COLO829 (cell line): ENCODE measurements at regions not wholly inside any gene's neighbourhood (a gene's known extent, or its start where the extent isn't known, plus 50 kb on each side); places are given as distances from the start of the nearest gene placed in this dataset.
A peak's percentile ranks its signal among the peaks of the same experiment; 100 is the strongest.

Experiments used
- DNase-seq: peaks from one replicate; pipeline ENCODE4 v3.0.0; 2012; ENCODE audit warnings: low spot score

- no peak for DNase-seq
Measured at GRCh38 chrX:45385757-45386156, 185.1 kb upstream of the DIPK2B start.

- DNase-seq: no peak
Measured at GRCh38 chrX:45381841-45382240, 181.2 kb upstream of the DIPK2B start.

GRCh38 chrX:45381366-45381765 lies 180.7 kb upstream of the DIPK2B start:
- no peak for DNase-seq

GRCh38 chrX:45379236-45379635 lies 178.6 kb upstream of the DIPK2B start:
- no peak for DNase-seq

- no peak for DNase-seq
Measured at GRCh38 chrX:45372151-45372550, 171.5 kb upstream of the DIPK2B start.

- DNase-seq: no peak
Measured at GRCh38 chrX:45368705-45369104, 168.0 kb upstream of the DIPK2B start.

- no peak for DNase-seq
Measured at GRCh38 chrX:45363596-45363995, 162.9 kb upstream of the DIPK2B start.

GRCh38 chrX:45360571-45360970 lies 159.9 kb upstream of the DIPK2B start:
- DNase-seq: no peak

GRCh38 chrX:45358392-45358791 lies 157.7 kb upstream of the DIPK2B start:
- no peak for DNase-seq

- DNase-seq: no peak
Measured at GRCh38 chrX:45353456-45353855, 152.8 kb upstream of the DIPK2B start.

GRCh38 chrX:45352611-45353010 lies 151.9 kb upstream of the DIPK2B start:
- no peak for DNase-seq

GRCh38 chrX:45351478-45351877 lies 150.8 kb upstream of the DIPK2B start:
- no peak for DNase-seq

- DNase-seq: no peak
Measured at GRCh38 chrX:45348296-45348695, 147.6 kb upstream of the DIPK2B start.

GRCh38 chrX:45347877-45348276 lies 147.2 kb upstream of the DIPK2B start:
- DNase-seq: no peak

GRCh38 chrX:45344594-45344993 lies 143.9 kb upstream of the DIPK2B start:
- no peak for DNase-seq

GRCh38 chrX:45329217-45329616 lies 128.5 kb upstream of the DIPK2B start:
- no peak for DNase-seq

- no peak for DNase-seq
Measured at GRCh38 chrX:45324941-45325340, 124.3 kb upstream of the DIPK2B start.

- no peak for DNase-seq
Measured at GRCh38 chrX:45323387-45323786, 122.7 kb upstream of the DIPK2B start.

GRCh38 chrX:45322820-45323219 lies 122.1 kb upstream of the DIPK2B start:
- DNase-seq: no peak

GRCh38 chrX:45322382-45322781 lies 121.7 kb upstream of the DIPK2B start:
- DNase-seq: peak; percentile 21

- DNase-seq: no peak
Measured at GRCh38 chrX:45320191-45320590, 119.5 kb upstream of the DIPK2B start.

GRCh38 chrX:45309801-45310200 lies 109.1 kb upstream of the DIPK2B start:
- DNase-seq: no peak

GRCh38 chrX:45309096-45309495 lies 108.4 kb upstream of the DIPK2B start:
- DNase-seq: no peak

- DNase-seq: no peak
Measured at GRCh38 chrX:45306794-45307193, 106.1 kb upstream of the DIPK2B start.

- no peak for DNase-seq
Measured at GRCh38 chrX:45300638-45301037, 100.0 kb upstream of the DIPK2B start.
